ENCODE measurements at regions not wholly inside any gene's neighbourhood (a gene's known extent, or its start where the extent isn't known, plus 50 kb on each side); places are given as distances from the start of the nearest gene placed in this dataset.

DNA sequence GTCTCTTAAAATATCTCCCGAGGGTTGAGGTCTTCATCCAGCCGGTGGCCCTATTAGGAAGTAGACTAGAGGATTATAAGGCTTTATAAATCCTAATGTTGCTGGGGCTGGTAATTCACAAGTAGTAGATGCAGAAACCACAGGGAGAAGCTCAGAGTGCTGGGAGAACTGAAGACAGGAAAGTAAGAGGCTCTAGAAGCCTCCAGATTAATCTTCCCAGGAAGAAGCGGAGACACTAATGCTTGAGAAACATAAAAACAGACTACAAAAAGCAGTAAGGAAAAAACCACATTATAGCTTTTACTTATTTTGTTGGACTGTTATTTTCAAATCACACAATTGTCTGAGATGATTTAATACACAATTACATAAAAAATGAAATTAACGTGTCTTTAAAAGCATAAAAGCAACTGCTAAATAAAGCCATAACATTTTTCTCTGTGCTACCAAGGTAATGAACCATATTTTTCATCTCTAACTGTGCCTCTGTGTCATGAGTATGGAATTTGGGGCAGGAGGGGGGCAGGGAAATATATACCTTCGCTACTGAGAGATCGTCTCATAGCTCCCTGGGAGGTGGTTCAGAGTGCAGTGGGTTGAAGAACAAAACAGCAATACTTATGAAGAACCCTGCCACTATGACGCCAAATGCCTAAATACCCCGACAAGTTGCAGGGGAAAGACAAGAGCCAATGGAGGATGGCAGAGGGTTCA, 806.2 kb upstream of the WWC1 start:
- Histone ChIP-seq H4K20me1 (replicated peaks; ENCODE audit: control insufficient read depth, extremely low read depth, insufficient read depth, low read length) (no peaks in the 10 kb centered on the region), H3K9me3 (replicated peaks; ENCODE audit: control insufficient read depth, insufficient read depth, low read length) (no peaks in the 10 kb centered on the region), H2AFZ (ENCODE audit: low read depth, low read length) (no peak overlapping the region), H3K9ac (replicated peaks; ENCODE audit: extremely low read depth, insufficient read depth, low read length) (no peak overlapping the region), H3K4me1 (ENCODE audit: control insufficient read depth, extremely low read depth, insufficient read depth, low read length) (no peaks in the 10 kb centered on the region), H3K9me1 (replicated peaks; ENCODE audit: control insufficient read depth, extremely low read depth, insufficient read depth, low read length) (no peaks in the 10 kb centered on the region), H3K27me3 (ENCODE audit: control insufficient read depth in 2 of 2, insufficient read depth in 2 of 2, low read length in 2 of 2) (no peaks in the 10 kb centered on the region), H3K27ac (ENCODE audit: insufficient read depth, low read depth, low read length) (no peak overlapping the region), H3K79me2 (ENCODE audit: control insufficient read depth, insufficient read depth, low read length) (no peaks in the 10 kb centered on the region), H3K36me3 (ENCODE audit: control insufficient read depth in 2 of 2, extremely low read depth in 1 of 2, insufficient read depth in 2 of 2, low read length in 2 of 2) (no peaks in the 10 kb centered on the region), H3K4me3 (replicated peaks in 1 of 3; ENCODE audit: insufficient read depth in 1 of 3, low read depth in 1 of 3, low read length in 3 of 3) (no peak overlapping the region), H3K4me2 (ENCODE audit: insufficient read depth, low read length) (no peak overlapping the region)
- DNase-seq (ENCODE audit: low read depth, low spot score) = no peak
- dilution Hi-C loops (cut with MboI; ENCODE audit: extremely low pct_ligation_motif_present, low sequenced_read_pairs) (no loop called here), intact Hi-C loops (cut with micrococcal nuclease) (no loop called here)
- no peak for FAIRE-seq
- TF ChIP-seq, protein P1, sequence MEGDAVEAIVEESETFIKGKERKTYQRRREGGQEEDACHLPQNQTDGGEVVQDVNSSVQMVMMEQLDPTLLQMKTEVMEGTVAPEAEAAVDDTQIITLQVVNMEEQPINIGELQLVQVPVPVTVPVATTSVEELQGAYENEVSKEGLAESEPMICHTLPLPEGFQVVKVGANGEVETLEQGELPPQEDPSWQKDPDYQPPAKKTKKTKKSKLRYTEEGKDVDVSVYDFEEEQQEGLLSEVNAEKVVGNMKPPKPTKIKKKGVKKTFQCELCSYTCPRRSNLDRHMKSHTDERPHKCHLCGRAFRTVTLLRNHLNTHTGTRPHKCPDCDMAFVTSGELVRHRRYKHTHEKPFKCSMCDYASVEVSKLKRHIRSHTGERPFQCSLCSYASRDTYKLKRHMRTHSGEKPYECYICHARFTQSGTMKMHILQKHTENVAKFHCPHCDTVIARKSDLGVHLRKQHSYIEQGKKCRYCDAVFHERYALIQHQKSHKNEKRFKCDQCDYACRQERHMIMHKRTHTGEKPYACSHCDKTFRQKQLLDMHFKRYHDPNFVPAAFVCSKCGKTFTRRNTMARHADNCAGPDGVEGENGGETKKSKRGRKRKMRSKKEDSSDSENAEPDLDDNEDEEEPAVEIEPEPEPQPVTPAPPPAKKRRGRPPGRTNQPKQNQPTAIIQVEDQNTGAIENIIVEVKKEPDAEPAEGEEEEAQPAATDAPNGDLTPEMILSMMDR (IDR thresholded peaks at IDR 0.05; ENCODE audit: extremely low read depth in 1 of 2, insufficient read depth in 1 of 2, low read depth in 1 of 2, low read length in 2 of 2) = no peak
- TF ChIP-seq POLR2A (IDR thresholded peaks at IDR 0.05; ENCODE audit: low read depth, low read length) (no peak), MYC (IDR thresholded peaks at IDR 0.05; ENCODE audit: low read depth, low read length) (no peak), POLR2AphosphoS5 (IDR thresholded peaks at IDR 0.05; ENCODE audit: insufficient read depth, low read depth, low read length) (no peak), EZH2 (IDR thresholded peaks at IDR 0.05; ENCODE audit: borderline replicate concordance, low read depth, low read length, severe bottlenecking) (no peak), JUN (IDR thresholded peaks at IDR 0.05; ENCODE audit: borderline replicate concordance, insufficient read depth, insufficient read length, low read depth) (no peak), GATA2 (IDR thresholded peaks at IDR 0.05; ENCODE audit: insufficient read depth, insufficient read length, low read depth, low read length) (no peak), FOS (IDR thresholded peaks at IDR 0.05; ENCODE audit: borderline replicate concordance, insufficient read depth, low read length) (no peak)
- TF ChIP-seq, protein P2, sequence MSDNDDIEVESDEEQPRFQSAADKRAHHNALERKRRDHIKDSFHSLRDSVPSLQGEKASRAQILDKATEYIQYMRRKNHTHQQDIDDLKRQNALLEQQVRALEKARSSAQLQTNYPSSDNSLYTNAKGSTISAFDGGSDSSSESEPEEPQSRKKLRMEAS (IDR thresholded peaks at IDR 0.05; ENCODE audit: insufficient read depth, insufficient read length) = no peak
- ChIA-PET CTCF (no interaction called here), POLR2A (no interaction called here)
- BruUV-seq (replicated peaks) = no TSS peak

All from endothelial cell of umbilical vein (primary cell).